Iris pigment epithelial cell (primary cell): ENCODE measurements at regions not wholly inside any gene's neighbourhood (a gene's known extent, or its start where the extent isn't known, plus 50 kb on each side); places are given as distances from the start of the nearest gene placed in this dataset.
"Not testable (repeated sequence)": the region's sequence is repeated elsewhere in the genome, so short reads cannot be mapped to it uniquely, and the experiment has no call there.

Experiments used
- DNase-seq: peaks from one replicate; pipeline ENCODE4 v3.0.0-alpha.2; 2011; ENCODE audit warnings: low read depth

- DNase-seq: no peak
These were observed 201.3 kb upstream of the EXOC2 start for GRCh38 chr6:894274-894673.

- no peak for DNase-seq
These were observed 198.1 kb upstream of the EXOC2 start for GRCh38 chr6:890995-891394.

DNA sequence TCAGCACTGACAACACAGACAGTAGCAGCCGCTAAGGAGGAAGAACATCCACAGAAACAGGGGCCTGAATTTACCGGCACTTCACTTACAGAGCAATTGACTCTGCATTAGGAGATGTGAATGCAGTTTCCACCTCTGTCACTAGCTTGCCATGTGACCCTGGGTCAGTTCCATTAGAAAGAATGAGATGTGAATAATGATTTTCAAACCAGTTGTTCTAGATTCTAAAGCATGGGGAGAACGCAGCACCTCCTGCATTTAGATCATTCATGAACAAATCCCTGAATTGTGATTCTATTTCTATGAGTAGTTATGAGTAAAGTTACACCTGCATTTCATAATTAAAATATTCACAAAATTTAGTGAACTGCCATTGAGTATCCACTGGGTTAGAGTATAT lies 197.3 kb upstream of the EXOC2 start:
- DNase-seq: no peak

- no peak for DNase-seq
These were observed 194.8 kb upstream of the EXOC2 start for GRCh38 chr6:887583-888235.

DNA sequence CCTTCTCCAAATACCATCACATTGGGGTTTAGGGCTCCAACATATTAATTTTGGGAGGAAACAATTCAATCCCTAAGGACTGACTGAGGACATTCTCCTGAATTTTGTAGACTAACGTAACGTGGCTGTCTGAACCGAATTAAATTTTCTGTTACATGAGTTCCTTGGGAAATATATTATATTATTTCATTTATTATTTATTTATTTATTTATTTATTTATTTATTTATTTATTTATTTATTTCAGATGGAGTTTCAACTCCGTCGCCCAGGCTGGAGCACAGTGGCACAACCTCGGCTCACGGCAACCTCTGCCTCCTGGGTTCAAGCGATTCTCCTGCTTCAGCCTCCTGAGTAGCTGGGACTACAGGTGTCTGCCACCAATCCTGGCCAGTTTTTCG lies 193.2 kb upstream of the EXOC2 start:
- not testable (repeated sequence) for DNase-seq

DNA sequence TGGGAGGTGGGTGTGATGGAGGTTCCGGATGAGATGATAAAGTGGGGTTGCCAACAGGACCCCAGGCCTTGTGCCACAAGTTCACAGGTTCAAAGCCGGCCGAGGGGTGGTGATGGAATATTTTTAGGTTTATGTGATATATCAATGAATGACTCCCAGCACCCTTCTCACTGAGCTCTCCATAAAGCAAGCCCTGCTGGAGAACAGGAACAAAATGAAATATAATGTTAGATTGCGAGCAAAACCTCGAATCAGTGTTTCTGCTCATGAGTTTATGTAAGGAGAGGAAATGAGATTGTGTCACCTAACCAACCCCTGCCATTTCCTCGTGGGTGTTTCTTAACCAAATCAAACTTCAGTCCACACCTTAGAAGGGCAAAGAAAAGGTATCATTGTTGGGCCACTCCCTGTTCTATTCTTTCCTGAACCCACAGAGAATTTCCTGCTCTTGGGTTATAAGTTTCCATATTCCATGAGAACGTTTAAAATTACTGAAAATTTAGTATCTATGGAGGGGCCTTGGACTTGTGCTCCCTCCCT lies 192.2 kb upstream of the EXOC2 start:
- no peak for DNase-seq

DNA sequence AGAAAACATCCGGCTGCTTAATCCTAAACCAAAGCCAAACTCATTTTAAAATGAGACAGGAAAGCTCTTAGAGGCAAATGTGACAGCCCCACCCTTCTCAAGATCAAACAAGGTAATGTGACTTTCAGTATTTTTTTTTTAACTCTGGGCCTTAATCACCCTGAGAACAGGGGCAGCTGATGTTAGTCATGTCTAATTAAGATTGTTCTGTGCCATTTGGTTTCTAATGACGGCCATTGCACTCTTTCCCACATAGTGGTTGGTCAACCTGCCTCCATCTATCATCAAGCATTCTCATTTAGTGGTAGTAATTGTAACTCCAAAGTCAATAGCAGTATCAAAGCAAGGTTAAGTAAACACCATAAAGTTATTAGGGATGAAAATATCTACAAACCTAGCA lies 191.6 kb upstream of the EXOC2 start:
- DNase-seq: no peak

- DNase-seq: no peak
These were observed 189.2 kb upstream of the EXOC2 start for GRCh38 chr6:882084-882598.

DNA sequence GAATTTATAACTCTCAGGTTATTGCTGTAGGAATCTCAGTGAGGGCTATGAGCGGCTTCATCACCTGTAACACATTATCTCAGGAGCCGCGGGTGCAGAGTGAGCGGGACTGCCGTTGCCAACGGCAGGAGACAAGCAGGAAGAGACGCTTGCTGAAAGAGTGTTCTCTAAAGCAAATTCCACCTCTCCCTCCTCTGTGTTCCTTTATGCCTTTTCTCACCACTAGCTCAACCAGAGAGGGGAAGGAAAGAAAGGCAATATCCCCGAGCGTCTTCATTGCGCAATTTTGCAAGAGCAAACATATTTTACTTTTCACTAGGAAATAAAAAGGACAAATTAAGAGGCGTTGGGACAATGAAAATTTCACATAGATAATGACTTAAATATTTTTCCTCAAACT lies 185.2 kb upstream of the EXOC2 start:
- no peak for DNase-seq

- no peak for DNase-seq
These were observed 182.1 kb upstream of the EXOC2 start for GRCh38 chr6:875012-875411.

DNA sequence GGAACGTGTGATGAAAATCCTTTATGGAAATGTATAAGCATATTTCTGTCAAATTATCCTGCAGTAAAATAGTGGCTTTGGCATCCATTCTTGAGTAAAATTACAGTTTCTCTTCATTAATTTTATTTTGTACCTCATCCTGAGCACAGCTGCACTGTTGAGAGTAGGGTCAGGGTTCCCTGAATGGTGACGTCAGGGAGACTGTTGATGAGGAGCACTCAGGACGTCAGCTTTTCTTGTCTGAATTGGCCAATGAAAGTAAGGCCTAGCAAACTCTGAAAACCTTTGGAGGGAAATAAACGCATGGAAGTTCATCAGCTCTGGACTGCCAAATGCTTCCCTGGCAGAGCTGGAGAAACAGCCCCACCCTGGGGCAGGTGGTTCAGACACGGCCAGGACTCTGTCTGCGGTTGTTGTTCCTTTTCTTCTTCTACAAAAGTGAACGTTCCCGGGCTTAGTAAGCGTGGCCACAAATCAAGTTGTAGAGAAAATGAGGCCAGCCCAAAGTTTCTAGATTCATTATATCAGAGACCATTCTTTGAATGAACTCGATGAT lies 179.7 kb upstream of the EXOC2 start:
- no peak for DNase-seq

GRCh38 chr6:871503-871902 lies 178.6 kb upstream of the EXOC2 start:
- no peak for DNase-seq

DNA sequence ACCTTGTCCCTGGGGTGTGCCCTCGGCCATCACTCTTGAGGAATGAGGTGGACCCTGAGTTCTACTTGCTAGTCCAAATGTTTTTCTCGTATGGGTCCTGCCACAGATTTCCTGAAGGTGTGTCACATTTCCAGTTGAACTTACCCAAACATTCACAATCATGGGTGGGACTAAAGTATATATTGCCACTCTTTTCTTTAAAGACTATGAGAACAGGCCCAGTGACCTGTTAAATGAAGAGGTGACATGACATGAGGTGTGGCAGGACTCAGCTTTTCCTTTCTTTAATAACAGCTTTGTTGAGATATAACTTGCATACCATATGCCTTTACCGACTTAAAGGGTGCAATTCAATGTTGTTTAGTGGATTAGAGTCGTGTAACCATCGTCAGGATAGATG lies 177.2 kb upstream of the EXOC2 start:
- DNase-seq: no peak

- DNase-seq: no peak
These were observed 175.3 kb upstream of the EXOC2 start for GRCh38 chr6:868201-868600.

DNA sequence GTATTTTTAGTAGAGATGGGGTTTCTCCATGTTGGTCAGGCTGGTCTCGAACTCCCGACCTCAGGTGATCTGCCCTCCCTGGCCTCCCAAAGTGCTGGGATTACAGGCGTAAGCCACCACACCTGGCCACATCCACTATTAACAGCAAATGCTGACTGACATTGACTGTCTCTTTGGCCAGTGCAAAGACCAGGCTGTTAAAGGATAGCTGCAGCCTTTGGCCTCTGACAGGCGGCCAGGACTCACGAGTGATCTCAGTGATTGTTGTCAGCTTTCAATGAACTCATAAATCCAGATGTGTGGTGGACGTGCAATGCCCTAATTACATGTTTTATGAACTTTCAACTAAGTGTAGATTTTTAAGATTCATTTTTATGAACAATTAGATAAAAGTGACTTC lies 174.4 kb upstream of the EXOC2 start:
- DNase-seq: no peak

DNA sequence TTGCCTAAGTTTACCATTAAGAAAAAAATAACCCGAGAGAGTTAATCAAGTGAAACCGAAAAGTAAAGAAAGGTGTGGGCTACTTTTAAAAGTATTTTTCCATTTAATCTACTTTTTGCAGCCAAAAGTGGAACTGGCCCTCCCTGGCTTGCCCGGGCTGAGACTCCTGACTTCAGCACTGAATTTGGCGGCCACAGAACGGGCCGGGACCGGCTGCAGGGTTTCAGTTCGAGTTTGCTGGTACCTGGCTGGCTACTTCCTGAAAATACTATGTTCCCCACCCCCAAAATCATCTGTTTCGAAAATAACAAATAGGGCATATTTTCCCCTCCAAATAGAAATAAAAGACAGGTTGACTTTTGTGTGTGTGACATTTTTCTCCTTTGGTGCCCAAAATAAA lies 173.4 kb upstream of the EXOC2 start:
- no peak for DNase-seq

DNA sequence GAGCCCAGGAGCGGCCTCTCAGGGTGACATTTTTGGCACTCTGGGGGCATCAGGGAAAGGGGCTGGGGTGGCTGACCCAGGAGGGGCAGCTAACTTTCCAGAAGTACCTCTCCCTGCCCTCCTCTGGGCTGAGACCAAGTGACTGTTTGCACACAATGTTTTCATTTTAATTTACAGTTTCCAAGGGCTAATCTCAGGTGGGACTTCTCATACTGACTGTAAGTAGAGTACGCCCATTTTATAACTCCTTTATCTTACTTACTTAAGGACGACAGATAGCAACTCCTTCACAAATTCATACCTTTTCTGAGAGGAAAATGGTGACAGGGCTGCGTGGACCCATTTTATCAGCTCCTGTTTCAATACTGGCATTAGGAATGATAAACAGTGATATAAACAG lies 172.9 kb upstream of the EXOC2 start:
- no peak for DNase-seq

- no peak for DNase-seq
These were observed 170.9 kb upstream of the EXOC2 start for GRCh38 chr6:863831-864230.

- not testable (repeated sequence) for DNase-seq
These were observed 170.2 kb upstream of the EXOC2 start for GRCh38 chr6:863127-863526.

- DNase-seq: no peak
These were observed 167.0 kb upstream of the EXOC2 start for GRCh38 chr6:859936-860335.

- peak; percentile 47 for DNase-seq
These were observed 161.6 kb upstream of the EXOC2 start for GRCh38 chr6:854406-855118.

GRCh38 chr6:852216-852615 lies 159.3 kb upstream of the EXOC2 start:
- DNase-seq: not testable (repeated sequence)

- no peak for DNase-seq
These were observed 156.2 kb upstream of the EXOC2 start for GRCh38 chr6:849075-849506.
